HG03354 (cell line): ENCODE measurements at regions not wholly inside any gene's neighbourhood (a gene's known extent, or its start where the extent isn't known, plus 50 kb on each side); places are given as distances from the start of the nearest gene placed in this dataset.
A peak's percentile ranks its signal among the peaks of the same experiment; 100 is the strongest.

Source experiments
- ATAC-seq: cut with Tn5 transposase; IDR thresholded peaks from one replicate; pipeline ENCODE4 v1.9.1; 2021; ENCODE audit warnings: mild to moderate bottlenecking; ENCODE audit not compliant: unreplicated experiment, poor library complexity, severe bottlenecking

GRCh38 chr1:193542690-193543089 lies 356.3 kb upstream of the B3GALT2 start:
- no peak for ATAC-seq

GRCh38 chr1:193540511-193540910 lies 354.1 kb upstream of the B3GALT2 start:
- peak; percentile 3 for ATAC-seq

- peak; percentile 66 for ATAC-seq
Measured at GRCh38 chr1:193539731-193540459, 353.5 kb upstream of the B3GALT2 start.

GRCh38 chr1:193538680-193539079 lies 352.3 kb upstream of the B3GALT2 start:
- ATAC-seq = no peak

- ATAC-seq = no peak
Measured at GRCh38 chr1:193538003-193538354, 351.6 kb upstream of the B3GALT2 start.

- ATAC-seq = peak; percentile 86
Measured at GRCh38 chr1:193537266-193538002, 351.0 kb upstream of the B3GALT2 start.

- ATAC-seq = no peak
Measured at GRCh38 chr1:193533853-193534252, 347.4 kb upstream of the B3GALT2 start.

- ATAC-seq = peak; percentile 75
Measured at GRCh38 chr1:193525917-193526710, 339.7 kb upstream of the B3GALT2 start.

- peak; percentile 27 for ATAC-seq
Measured at GRCh38 chr1:193525411-193525810, 339.0 kb upstream of the B3GALT2 start.

- no peak for ATAC-seq
Measured at GRCh38 chr1:193524616-193525015, 338.2 kb upstream of the B3GALT2 start.

- no peak for ATAC-seq
Measured at GRCh38 chr1:193524021-193524420, 337.6 kb upstream of the B3GALT2 start.

GRCh38 chr1:193520472-193520871 lies 334.1 kb upstream of the B3GALT2 start:
- ATAC-seq = no peak

GRCh38 chr1:193519922-193520321 lies 333.5 kb upstream of the B3GALT2 start:
- no peak for ATAC-seq

- ATAC-seq = no peak
Measured at GRCh38 chr1:193516755-193517388, 330.5 kb upstream of the B3GALT2 start.

GRCh38 chr1:193514397-193514796 lies 328.0 kb upstream of the B3GALT2 start:
- no peak for ATAC-seq

- ATAC-seq = no peak
Measured at GRCh38 chr1:193513032-193513431, 326.6 kb upstream of the B3GALT2 start.

- no peak for ATAC-seq
Measured at GRCh38 chr1:193504920-193505319, 318.5 kb upstream of the B3GALT2 start.

GRCh38 chr1:193498088-193498655 lies 311.8 kb upstream of the B3GALT2 start:
- ATAC-seq = no peak

GRCh38 chr1:193494368-193494767 lies 308.0 kb upstream of the B3GALT2 start:
- no peak for ATAC-seq

- ATAC-seq = no peak
Measured at GRCh38 chr1:193489191-193489590, 302.8 kb upstream of the B3GALT2 start.
